ENCODE measurements at regions not wholly inside any gene's neighbourhood (a gene's known extent, or its start where the extent isn't known, plus 50 kb on each side); places are given as distances from the start of the nearest gene placed in this dataset.

DNA sequence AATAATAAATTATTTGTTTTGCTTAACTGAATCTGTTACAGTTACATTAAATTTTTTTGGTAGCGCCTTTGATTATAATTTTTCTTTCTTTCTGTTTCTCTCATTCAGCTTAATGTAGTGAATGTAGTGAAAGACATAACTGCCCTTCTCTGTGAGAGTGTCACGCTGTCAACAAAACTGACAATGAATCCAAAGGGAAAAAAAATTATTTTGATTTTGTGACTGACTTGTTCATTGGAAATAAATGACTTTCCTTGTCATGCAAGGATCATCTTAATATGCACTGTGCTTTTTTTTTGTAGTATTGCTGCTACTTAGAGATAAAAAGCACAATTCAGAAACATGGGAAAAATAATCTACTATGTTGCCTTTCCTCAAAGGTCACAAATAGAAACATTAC lies 1196.4 kb downstream of the PCDH17 start:
- Histone ChIP-seq H3K9me2 (replicated peaks; ENCODE audit: low read depth, low read length) (no peaks in the 10 kb centered on the region), H3F3A (ENCODE audit: low read depth) (no peaks in the 10 kb centered on the region), H3K79me2 (ENCODE audit: insufficient read depth, low read length) (no peaks in the 10 kb centered on the region), H3K4me3 (ENCODE audit: low read length, poor library complexity, severe bottlenecking) (no peak overlapping the region), H3K4me2 (ENCODE audit: low read depth, low read length, poor library complexity, severe bottlenecking) (no peak overlapping the region), H3K9me3 (ENCODE audit: insufficient read depth, low read depth, low read length) (no peaks in the 10 kb centered on the region), H2AFZ (ENCODE audit: low read length) (no peak overlapping the region), H3K27me3 (ENCODE audit: insufficient read depth, low read length, poor library complexity, severe bottlenecking) (no peaks in the 10 kb centered on the region), H3K9ac (ENCODE audit: low read depth, low read length, poor library complexity, severe bottlenecking) (no peak overlapping the region), H3K4me1 (ENCODE audit: insufficient read depth, low read length, poor library complexity, severe bottlenecking) (no peaks in the 10 kb centered on the region), H3K36me3 (ENCODE audit: insufficient read depth, low read length) (no peaks in the 10 kb centered on the region), H4K20me1 (ENCODE audit: insufficient read depth, low read length, poor library complexity, severe bottlenecking) (no peaks in the 10 kb centered on the region)
- TF ChIP-seq EZH2phosphoT487 (IDR thresholded peaks at IDR 0.05; ENCODE audit: borderline replicate concordance) (no peak), CTCF (conservative IDR thresholded peaks at IDR 0.05; ENCODE audit: low read length) (no peak)

DNA sequence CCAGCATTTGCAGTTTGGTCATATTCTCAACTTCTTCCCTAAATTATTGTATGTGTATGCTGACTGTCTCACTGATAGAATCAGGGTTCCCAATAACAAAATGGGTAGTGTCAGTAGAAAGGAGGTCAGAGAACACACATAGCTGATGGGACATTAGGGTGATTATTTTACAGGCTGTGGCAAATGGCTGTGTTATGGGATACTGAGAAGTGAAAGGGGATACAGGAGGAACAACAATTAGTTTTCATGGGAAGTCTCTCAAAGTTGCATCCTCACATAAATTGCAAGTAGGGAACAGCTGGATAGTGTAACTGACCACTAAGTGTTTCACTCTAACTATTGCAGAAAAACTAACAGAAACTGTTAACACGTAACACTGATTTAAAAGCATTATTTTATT lies 1199.3 kb downstream of the PCDH17 start:
- Histone ChIP-seq H3K9me2 (replicated peaks; ENCODE audit: low read depth, low read length) (no peaks in the 10 kb centered on the region), H4K20me1 (ENCODE audit: insufficient read depth, low read length, poor library complexity, severe bottlenecking) (no peaks in the 10 kb centered on the region), H3K27me3 (ENCODE audit: insufficient read depth, low read length, poor library complexity, severe bottlenecking) (no peaks in the 10 kb centered on the region), H3K4me2 (ENCODE audit: low read depth, low read length, poor library complexity, severe bottlenecking) (no peak overlapping the region), H3F3A (ENCODE audit: low read depth) (no peaks in the 10 kb centered on the region), H2AFZ (ENCODE audit: low read length) (no peak overlapping the region), H3K36me3 (ENCODE audit: insufficient read depth, low read length) (no peaks in the 10 kb centered on the region), H3K9ac (ENCODE audit: low read depth, low read length, poor library complexity, severe bottlenecking) (no peak overlapping the region), H3K4me3 (ENCODE audit: low read length, poor library complexity, severe bottlenecking) (no peak overlapping the region), H3K9me3 (ENCODE audit: insufficient read depth, low read depth, low read length) (no peaks in the 10 kb centered on the region), H3K79me2 (ENCODE audit: insufficient read depth, low read length) (no peaks in the 10 kb centered on the region), H3K4me1 (ENCODE audit: insufficient read depth, low read length, poor library complexity, severe bottlenecking) (no peaks in the 10 kb centered on the region)
- TF ChIP-seq EZH2phosphoT487 (IDR thresholded peaks at IDR 0.05; ENCODE audit: borderline replicate concordance), result no peak
- TF ChIP-seq CTCF (conservative IDR thresholded peaks at IDR 0.05; ENCODE audit: low read length), result no peak

DNA sequence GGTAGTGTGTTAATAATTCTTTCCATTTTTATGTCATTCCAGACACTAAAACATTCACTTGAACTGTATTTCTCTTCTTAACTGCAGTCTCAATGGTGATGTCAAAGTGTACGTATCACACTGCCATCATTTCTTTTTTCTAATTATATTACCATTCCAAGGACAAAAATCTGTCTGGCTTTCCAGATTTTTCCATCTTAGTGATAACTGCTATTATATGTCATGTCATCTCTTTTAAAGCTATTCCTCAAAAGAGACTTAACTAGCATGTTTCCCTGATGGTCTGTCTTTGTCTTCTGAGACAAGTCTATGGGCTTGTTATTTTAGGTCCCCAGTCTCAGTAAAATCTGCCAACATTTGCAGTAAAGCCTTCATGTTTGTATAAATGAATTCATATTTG lies 1207.1 kb downstream of the PCDH17 start:
- TF ChIP-seq EZH2phosphoT487 (IDR thresholded peaks at IDR 0.05; ENCODE audit: borderline replicate concordance) (no peak), CTCF (conservative IDR thresholded peaks at IDR 0.05; ENCODE audit: low read length) (no peak)
- Histone ChIP-seq H3K36me3 (ENCODE audit: insufficient read depth, low read length) (no peaks in the 10 kb centered on the region), H3K27me3 (ENCODE audit: insufficient read depth, low read length, poor library complexity, severe bottlenecking) (no peaks in the 10 kb centered on the region), H3K4me3 (ENCODE audit: low read length, poor library complexity, severe bottlenecking) (no peak overlapping the region), H4K20me1 (ENCODE audit: insufficient read depth, low read length, poor library complexity, severe bottlenecking) (no peaks in the 10 kb centered on the region), H3K4me1 (ENCODE audit: insufficient read depth, low read length, poor library complexity, severe bottlenecking) (no peaks in the 10 kb centered on the region), H3K4me2 (ENCODE audit: low read depth, low read length, poor library complexity, severe bottlenecking) (no peak overlapping the region), H2AFZ (ENCODE audit: low read length) (no peak overlapping the region), H3K9ac (ENCODE audit: low read depth, low read length, poor library complexity, severe bottlenecking) (no peak overlapping the region), H3F3A (ENCODE audit: low read depth) (no peaks in the 10 kb centered on the region), H3K9me2 (replicated peaks; ENCODE audit: low read depth, low read length) (no peaks in the 10 kb centered on the region), H3K9me3 (ENCODE audit: insufficient read depth, low read depth, low read length) (no peaks in the 10 kb centered on the region), H3K79me2 (ENCODE audit: insufficient read depth, low read length) (no peaks in the 10 kb centered on the region)
